Thyroid gland (tissue), 4 donors: ENCODE measurements at regions not wholly inside any gene's neighbourhood (a gene's known extent, or its start where the extent isn't known, plus 50 kb on each side); places are given as distances from the start of the nearest gene placed in this dataset.
A peak's percentile ranks its signal among the peaks of the same experiment; 100 is the strongest.

Experiments used
- DNase-seq, 2 donors: peaks; one replicate each; pipeline ENCODE4 v3.0.0-alpha.2; 2019
- H3K27ac ChIP-seq, 3 donors: fragments of 200-600 bp; sonication (generic); 1 replicate in 2 of 3; 2 replicates in 1 of 3; pipeline ENCODE4 v1.5.1; 2016 to 2019; ENCODE audit warnings: mild to moderate bottlenecking in 1 of 3, moderate library complexity in 1 of 3
- H3K27me3 ChIP-seq: fragments of 200-600 bp; sonication (generic); one replicate; pipeline ENCODE4 v1.5.1; 2019
- H3K36me3 ChIP-seq, 2 donors: fragments of 200-600 bp; sonication (generic); one replicate each; pipeline ENCODE4 v1.5.1; 2016 to 2019
- H3K4me1 ChIP-seq, 2 donors: fragments of 200-600 bp; sonication (generic); one replicate each; pipeline ENCODE4 v1.5.1; 2017 to 2019
- H3K4me3 ChIP-seq, 3 donors: fragments of 200-600 bp; sonication (generic); replicated peaks in 1 of 3; 1 replicate in 2 of 3; 2 replicates in 1 of 3; pipeline ENCODE4 v1.5.1; 2016; ENCODE audit warnings: mild to moderate bottlenecking in 1 of 3
- H3K9me3 ChIP-seq: fragments of 200-600 bp; sonication (generic); one replicate; pipeline ENCODE4 v1.5.1; 2017
- CTCF ChIP-seq, 6 experiments: fragments of 200-600 bp in 3 of 6; fragments of 450-650 bp in 3 of 6; sonication (generic) in 3 of 6; IDR thresholded peaks; one replicate each; pipeline ENCODE4 v1.5.1; 2016 to 2019; ENCODE audit warnings: antibody characterized with exemption in 6 of 6, mild to moderate bottlenecking in 2 of 6, inconsistent platforms in 1 of 6, moderate library complexity in 1 of 6
- POLR2A ChIP-seq, 2 donors: fragments of 450-650 bp; IDR thresholded peaks; one replicate each; pipeline ENCODE4 v1.6.1; 2017; ENCODE audit warnings: antibody characterized with exemption in 2 of 2, mild to moderate bottlenecking in 2 of 2, moderate library complexity in 1 of 2
- WGBS, 2 donors: methylation state at CpG; one replicate each; pipeline ENCODE4 v1.1.5; 2017; 5-methylcytosine and 5-hydroxymethylcytosine counted together
- intact Hi-C: fragments of 100-400 bp; cut with DNase I; formaldehyde crosslinking; loops from one replicate; pipeline ENCODE4 v1.15.1; 2023

GRCh38 chr5:135139381-135140134 lies 105.5 kb upstream of the PITX1 start:
- Histone ChIP-seq H3K27ac (no peak overlapping the region), H3K27me3 (no peaks in the 10 kb centered on the region), H3K9me3 (no peaks in the 10 kb centered on the region), H3K4me1 (peaks cover 7 to 31% of the 10 kb centered on the region in 2 donors), H3K36me3 (no peaks in the 10 kb centered on the region), H3K4me3 (no peak overlapping the region)
- DNase-seq = no peak
- intact Hi-C loops = no loop called here
- 83 to 89% methylated on average over 12 of the region's 12 CpGs for WGBS, 2 donors
- TF ChIP-seq POLR2A (IDR thresholded peaks at IDR 0.05) = no peak
- no peak for TF ChIP-seq CTCF (IDR thresholded peaks at IDR 0.05)

GRCh38 chr5:135138116-135138850 lies 104.3 kb upstream of the PITX1 start:
- TF ChIP-seq CTCF (IDR thresholded peaks at IDR 0.05) (no peak), POLR2A (IDR thresholded peaks at IDR 0.05) (no peak)

GRCh38 chr5:135137146-135137915 lies 103.3 kb upstream of the PITX1 start:
- Histone ChIP-seq H3K27ac (no peak overlapping the region), H3K9me3 (no peaks in the 10 kb centered on the region), H3K27me3 (no peaks in the 10 kb centered on the region), H3K36me3 (no peaks in the 10 kb centered on the region), H3K4me3 (no peak overlapping the region), H3K4me1 (peaks cover 10 to 35% of the 10 kb centered on the region in 2 donors)
- no peak for TF ChIP-seq CTCF (IDR thresholded peaks at IDR 0.05)
- TF ChIP-seq POLR2A (IDR thresholded peaks at IDR 0.05) = no peak
- no peak for DNase-seq
- 94% methylated on average over 12 to 13 of the region's 13 CpGs for WGBS, 2 donors
- intact Hi-C loops = no loop called here

More at GRCh38 chr5:135138116-135138850, 104.3 kb upstream of the PITX1 start:
- 56 to 66% methylated on average over 4 of the region's 4 CpGs for WGBS, 2 donors
- Histone ChIP-seq H3K4me3 (no peak overlapping the region), H3K27me3 (no peaks in the 10 kb centered on the region), H3K27ac (no peak overlapping the region), H3K36me3 (no peaks in the 10 kb centered on the region), H3K4me1 (peaks cover 7 to 32% of the 10 kb centered on the region in 2 donors), H3K9me3 (no peaks in the 10 kb centered on the region)
- intact Hi-C loops = no loop called here
- DNase-seq = peak; percentile 75 to 77

GRCh38 chr5:135136546-135136945 lies 102.5 kb upstream of the PITX1 start:
- Histone ChIP-seq H3K27ac (no peak overlapping the region), H3K4me1 (peaks cover 15 to 43% of the 10 kb centered on the region in 2 donors), H3K27me3 (no peaks in the 10 kb centered on the region), H3K36me3 (no peaks in the 10 kb centered on the region), H3K9me3 (no peaks in the 10 kb centered on the region), H3K4me3 (no peak overlapping the region)
- intact Hi-C loops = no loop called here
- DNase-seq = no peak
- TF ChIP-seq CTCF (IDR thresholded peaks at IDR 0.05) (no peak), POLR2A (IDR thresholded peaks at IDR 0.05) (no peak)
- WGBS, 2 donors = 82 to 86% methylated on average over 2 of the region's 2 CpGs
